Activated CD4-positive, alpha-beta T cell treated with anti-CD3 and anti-CD28 coated beads, Interleukin-2, amount 10 ng/mL, durations not matched to agents 7 days and 5 days (primary cell): ENCODE measurements at regions not wholly inside any gene's neighbourhood (a gene's known extent, or its start where the extent isn't known, plus 50 kb on each side); places are given as distances from the start of the nearest gene placed in this dataset.

Experiments used
- CTCF ChIA-PET: fragments of 350-600 bp; sonication (Branson Sonifier 250); formaldehyde crosslinking; loops from one replicate; lab custom pipeline; 2021; ENCODE audit warnings: antibody characterized with exemption; lab: Charles Lee
- POLR2A ChIA-PET: fragments of 350-600 bp; sonication (Branson Sonifier 250); formaldehyde crosslinking; loops from one replicate; lab custom pipeline; 2021; ENCODE audit warnings: antibody characterized with exemption; lab: Charles Lee
- DNase-seq: peaks from one replicate; pipeline ENCODE4 v3.0.0-alpha.2; 2020
- H3K27ac Mint-ChIP-seq: one replicate; pipeline ENCODE4 v1.8.0; 2021; ENCODE audit warnings: mild to moderate bottlenecking, moderate library complexity, mixed read lengths
- H3K27me3 Mint-ChIP-seq: one replicate; pipeline ENCODE4 v1.8.0; 2021; ENCODE audit warnings: mixed read lengths
- H3K36me3 Mint-ChIP-seq: one replicate; pipeline ENCODE4 v1.8.0; 2021; ENCODE audit warnings: low read depth, mixed read lengths
- H3K4me1 Mint-ChIP-seq: one replicate; pipeline ENCODE4 v1.8.0; 2021; ENCODE audit warnings: mixed read lengths
- H3K4me3 Mint-ChIP-seq: one replicate; pipeline ENCODE4 v1.8.0; 2021; ENCODE audit warnings: mild to moderate bottlenecking, moderate library complexity, mixed read lengths
- H3K9me3 Mint-ChIP-seq: one replicate; pipeline ENCODE4 v1.8.0; 2021; ENCODE audit warnings: mixed read lengths

GRCh38 chr5:67355120-67355713 lies 158.6 kb upstream of the CD180 start:
- peaks cover 5% of the 10 kb centered on the region for H3K27me3 Mint-ChIP-seq
- H3K36me3 Mint-ChIP-seq, result no peaks in the 10 kb centered on the region
- CTCF ChIA-PET, result no interaction called here
- H3K27ac Mint-ChIP-seq, result no peak overlapping the region
- H3K9me3 Mint-ChIP-seq, result peaks cover 3% of the 10 kb centered on the region
- peaks cover 15% of the 10 kb centered on the region for H3K4me1 Mint-ChIP-seq
- H3K4me3 Mint-ChIP-seq, result no peak overlapping the region
- POLR2A ChIA-PET, result no interaction called here
- DNase-seq, result no peak

GRCh38 chr5:67353500-67354450 lies 157.2 kb upstream of the CD180 start:
- Mint-ChIP-seq H3K9me3 (no peaks in the 10 kb centered on the region), H3K4me1 (peaks cover 14% of the 10 kb centered on the region), H3K27ac (no peak overlapping the region), H3K27me3 (peaks cover 5% of the 10 kb centered on the region), H3K36me3 (no peaks in the 10 kb centered on the region), H3K4me3 (no peak overlapping the region)
- no peak for DNase-seq
- ChIA-PET POLR2A (no interaction called here), CTCF (no interaction called here)

GRCh38 chr5:67350618-67351201 lies 154.1 kb upstream of the CD180 start:
- peak; percentile 30 for DNase-seq
- peaks cover 14% of the 10 kb centered on the region for H3K27me3 Mint-ChIP-seq
- no peaks in the 10 kb centered on the region for H3K9me3 Mint-ChIP-seq
- H3K27ac Mint-ChIP-seq, result peak overlapping the region; percentile 5
- peak overlapping the region; percentile 43 for H3K4me3 Mint-ChIP-seq
- peaks cover 14% of the 10 kb centered on the region for H3K4me1 Mint-ChIP-seq
- H3K36me3 Mint-ChIP-seq, result no peaks in the 10 kb centered on the region
- ChIA-PET CTCF (interaction anchor here (1.1 to 2.1 kb wide), 2 partner anchors 13 to 21 kb away, joined by 3 to 7 read pairs; no protein-coding TSS in a partner anchor), POLR2A (no interaction called here)

GRCh38 chr5:67350185-67350584 lies 153.6 kb upstream of the CD180 start:
- ChIA-PET POLR2A (no interaction called here), CTCF (interaction anchor here (1.1 to 2.1 kb wide), 2 partner anchors 14 to 20 kb away, joined by 3 to 7 read pairs; no protein-coding TSS in a partner anchor)
- Mint-ChIP-seq H3K4me1 (peaks cover 14% of the 10 kb centered on the region), H3K9me3 (no peaks in the 10 kb centered on the region), H3K27ac (no peak overlapping the region), H3K4me3 (peak overlapping the region; percentile 43), H3K27me3 (peaks cover 11% of the 10 kb centered on the region), H3K36me3 (no peaks in the 10 kb centered on the region)
- no peak for DNase-seq

- ChIA-PET CTCF (no interaction called here), POLR2A (no interaction called here)
- peaks cover 14% of the 10 kb centered on the region for H3K4me1 Mint-ChIP-seq
- H3K4me3 Mint-ChIP-seq, result no peak overlapping the region
- peaks cover 9% of the 10 kb centered on the region for H3K9me3 Mint-ChIP-seq
- no peak overlapping the region for H3K27ac Mint-ChIP-seq
- no peaks in the 10 kb centered on the region for H3K36me3 Mint-ChIP-seq
- no peak for DNase-seq
- peaks cover 11% of the 10 kb centered on the region for H3K27me3 Mint-ChIP-seq
Observed at GRCh38 chr5:67347821-67348220, 151.2 kb upstream of the CD180 start.

- ChIA-PET POLR2A (no interaction called here), CTCF (no interaction called here)
- Mint-ChIP-seq H3K27me3 (peaks cover 11% of the 10 kb centered on the region), H3K36me3 (no peaks in the 10 kb centered on the region), H3K9me3 (peaks cover 9% of the 10 kb centered on the region), H3K4me3 (no peak overlapping the region), H3K4me1 (peaks cover 14% of the 10 kb centered on the region), H3K27ac (no peak overlapping the region)
- DNase-seq, result no peak
Observed at GRCh38 chr5:67346611-67347010, 150.0 kb upstream of the CD180 start.

GRCh38 chr5:67344870-67345269 lies 148.3 kb upstream of the CD180 start:
- DNase-seq, result no peak
- H3K9me3 Mint-ChIP-seq, result peaks cover 9% of the 10 kb centered on the region

GRCh38 chr5:67343835-67344234 lies 147.2 kb upstream of the CD180 start:
- DNase-seq, result no peak
- ChIA-PET POLR2A (no interaction called here), CTCF (no interaction called here)
- Mint-ChIP-seq H3K27me3 (peaks cover 16% of the 10 kb centered on the region), H3K27ac (no peak overlapping the region), H3K36me3 (no peaks in the 10 kb centered on the region), H3K4me3 (no peak overlapping the region), H3K9me3 (peaks cover 9% of the 10 kb centered on the region), H3K4me1 (no peaks in the 10 kb centered on the region)

More at GRCh38 chr5:67344870-67345269, 148.3 kb upstream of the CD180 start:
- Mint-ChIP-seq H3K36me3 (no peaks in the 10 kb centered on the region), H3K4me3 (no peak overlapping the region), H3K27ac (no peak overlapping the region), H3K4me1 (peaks cover under 1% of the 10 kb centered on the region), H3K27me3 (peaks cover 13% of the 10 kb centered on the region)
- CTCF ChIA-PET, result no interaction called here
- POLR2A ChIA-PET, result no interaction called here

GRCh38 chr5:67341478-67341877 lies 144.9 kb upstream of the CD180 start:
- Mint-ChIP-seq H3K27ac (no peak overlapping the region), H3K4me1 (no peaks in the 10 kb centered on the region), H3K4me3 (no peak overlapping the region), H3K9me3 (peaks cover 9% of the 10 kb centered on the region), H3K36me3 (no peaks in the 10 kb centered on the region), H3K27me3 (peaks cover 9% of the 10 kb centered on the region)
- DNase-seq, result no peak
- CTCF ChIA-PET, result no interaction called here
- POLR2A ChIA-PET, result no interaction called here

GRCh38 chr5:67339219-67339767 lies 142.7 kb upstream of the CD180 start:
- no peaks in the 10 kb centered on the region for H3K36me3 Mint-ChIP-seq
- H3K4me1 Mint-ChIP-seq, result no peaks in the 10 kb centered on the region
- H3K27me3 Mint-ChIP-seq, result peaks cover 7% of the 10 kb centered on the region
- peaks cover 3% of the 10 kb centered on the region for H3K9me3 Mint-ChIP-seq
- POLR2A ChIA-PET, result no interaction called here
- no peak for DNase-seq
- H3K4me3 Mint-ChIP-seq, result no peak overlapping the region
- H3K27ac Mint-ChIP-seq, result no peak overlapping the region
- CTCF ChIA-PET, result no interaction called here

GRCh38 chr5:67338421-67338820 lies 141.8 kb upstream of the CD180 start:
- no peaks in the 10 kb centered on the region for H3K9me3 Mint-ChIP-seq
- no peak overlapping the region for H3K27ac Mint-ChIP-seq
- no peaks in the 10 kb centered on the region for H3K36me3 Mint-ChIP-seq
- no peak overlapping the region for H3K4me3 Mint-ChIP-seq
- H3K27me3 Mint-ChIP-seq, result peaks cover 8% of the 10 kb centered on the region
- no peak for DNase-seq
- ChIA-PET POLR2A (interaction anchor here (0.6 kb wide), 1 partner anchor 352 kb away, joined by 5 read pairs; no protein-coding TSS in a partner anchor), CTCF (no interaction called here)
- no peaks in the 10 kb centered on the region for H3K4me1 Mint-ChIP-seq

GRCh38 chr5:67337751-67338150 lies 141.2 kb upstream of the CD180 start:
- no peaks in the 10 kb centered on the region for H3K36me3 Mint-ChIP-seq
- H3K4me1 Mint-ChIP-seq, result no peaks in the 10 kb centered on the region
- no peak overlapping the region for H3K27ac Mint-ChIP-seq
- no peaks in the 10 kb centered on the region for H3K9me3 Mint-ChIP-seq
- no peak for DNase-seq
- peaks cover 8% of the 10 kb centered on the region for H3K27me3 Mint-ChIP-seq
- CTCF ChIA-PET, result no interaction called here
- H3K4me3 Mint-ChIP-seq, result no peak overlapping the region
- POLR2A ChIA-PET, result no interaction called here
